Kidney (tissue), 13 donors: ENCODE measurements at regions not wholly inside any gene's neighbourhood (a gene's known extent, or its start where the extent isn't known, plus 50 kb on each side); places are given as distances from the start of the nearest gene placed in this dataset.

Experiments used
- DNase-seq, 5 donors: peaks; one replicate each; pipeline ENCODE4 v3.0.0-alpha.2; 2013 to 2020
- FAIRE-seq: peaks from 2 replicates; lab custom pipeline; 2012; peaks lifted over from hg19 to GRCh38; lab: Jason Lieb, UNC
- H3K27ac ChIP-seq, 2 donors: one replicate each; pipeline ENCODE4 v1.7.0; 2013; ENCODE audit warnings: low read depth in 2 of 2, low read length in 2 of 2, inconsistent platforms in 1 of 2
- H3K27me3 ChIP-seq: one replicate; pipeline ENCODE4 v1.7.1; 2013; ENCODE audit warnings: low read length, inconsistent platforms; ENCODE audit not compliant: control insufficient read depth, insufficient read depth
- H3K36me3 ChIP-seq, 3 donors: one replicate each; pipeline versions ENCODE4 v1.7.0 to v1.7.1; 2013; ENCODE audit warnings: low read length in 3 of 3, control low read depth in 1 of 3, inconsistent platforms in 1 of 3; ENCODE audit not compliant: insufficient read depth in 3 of 3, control insufficient read depth in 2 of 3
- H3K4me1 ChIP-seq, 3 donors: one replicate each; pipeline versions ENCODE4 v1.7.0 to v1.7.1; 2013; ENCODE audit warnings: low read length in 3 of 3, inconsistent platforms in 1 of 3, low read depth in 1 of 3; ENCODE audit not compliant: control insufficient read depth in 2 of 3, insufficient read depth in 2 of 3
- H3K4me3 ChIP-seq, 3 donors: one replicate each; pipeline versions ENCODE4 v1.7.0 to v1.8.1; 2013; ENCODE audit warnings: low read length in 3 of 3, control low read depth in 1 of 3, inconsistent platforms in 1 of 3
- H3K9ac ChIP-seq, 3 donors: one replicate each; pipeline versions ENCODE4 v1.7.0 to v1.7.1; 2013; ENCODE audit warnings: low read length in 3 of 3, control low read depth in 1 of 3, inconsistent platforms in 1 of 3
- H3K9me3 ChIP-seq, 3 donors: one replicate each; pipeline versions ENCODE4 v1.7.0 to v1.7.1; 2013; ENCODE audit warnings: low read length in 3 of 3, control low read depth in 1 of 3, inconsistent platforms in 1 of 3; ENCODE audit not compliant: control insufficient read depth in 2 of 3, insufficient read depth in 1 of 3
- CTCF ChIP-seq: IDR thresholded peaks from 3 replicates; pipeline ENCODE4 v1.5.1; 2012; ENCODE audit warnings: mild to moderate bottlenecking, moderate library complexity, borderline replicate concordance; ENCODE audit not compliant: insufficient read depth; ENCODE audit errors: extremely low read depth
- intact Hi-C: fragments of 100-400 bp; cut with DNase I; formaldehyde crosslinking; loops from one replicate; pipeline ENCODE4 v1.11.1; 2022
- donor health status: control.
- donor health status: control.
- donor health status: control.
- donor health status: control.
- donor health status: control.
- donor health status: DM: yes; HTN: yes; CAD: no.
- donor health status: Normal renal cell carcinoma (clear cell type).

- intact Hi-C loops, result no loop called here
- Histone ChIP-seq H3K27ac (no peak overlapping the region), H3K4me1 (no peaks in the 10 kb centered on the region), H3K36me3 (no peaks in the 10 kb centered on the region), H3K4me3 (no peak overlapping the region), H3K9me3 (peaks cover 0 to 16% (median 0%) of the 10 kb centered on the region in 3 donors), H3K27me3 (no peaks in the 10 kb centered on the region), H3K9ac (no peak overlapping the region)
- TF ChIP-seq CTCF, result no peak
- DNase-seq (no peak), FAIRE-seq (no peak)
Observed at GRCh38 chr1:214120191-214120590, 132.4 kb downstream of the PROX1 start.

DNA sequence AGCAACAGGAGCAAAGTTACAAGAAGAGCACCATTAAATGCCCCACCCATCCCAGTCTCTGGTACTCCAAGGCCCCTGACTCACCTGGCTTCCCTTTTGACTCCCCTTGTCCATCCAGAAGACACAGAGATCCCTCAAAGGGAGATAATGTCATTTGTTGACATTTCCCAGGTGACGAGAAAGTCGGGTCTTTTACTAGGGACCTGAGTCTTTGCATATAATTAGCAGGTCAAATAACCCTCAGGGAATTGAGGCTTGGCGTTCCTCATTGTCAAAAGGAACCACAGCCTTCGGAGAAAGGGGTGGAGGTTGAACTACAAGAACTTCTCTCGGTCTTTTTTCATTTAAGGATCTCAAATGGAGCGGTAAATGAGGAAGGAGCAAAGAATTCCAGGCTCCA is 133.2 kb downstream of the PROX1 start:
- H3K4me1 ChIP-seq, result no peaks in the 10 kb centered on the region
- FAIRE-seq (no peak), DNase-seq (no peak)
- TF ChIP-seq CTCF, result no peak
- no peak overlapping the region for H3K4me3 ChIP-seq
- H3K9ac ChIP-seq, result no peak overlapping the region
- no peak overlapping the region for H3K27ac ChIP-seq
- H3K36me3 ChIP-seq, result no peaks in the 10 kb centered on the region
- H3K27me3 ChIP-seq, result no peaks in the 10 kb centered on the region
- H3K9me3 ChIP-seq, result peaks cover 0 to 16% (median 0%) of the 10 kb centered on the region in 3 donors
- intact Hi-C loops, result no loop called here

- DNase-seq, result no peak
- no peak overlapping the region for H3K27ac ChIP-seq
- TF ChIP-seq CTCF, result no peak
- H3K9me3 ChIP-seq, result peaks cover 0 to 14% (median 0%) of the 10 kb centered on the region in 3 donors
- intact Hi-C loops, result no loop called here
- H3K4me1 ChIP-seq, result no peaks in the 10 kb centered on the region
- no peak overlapping the region for H3K4me3 ChIP-seq
- no peak for FAIRE-seq
- H3K27me3 ChIP-seq, result no peaks in the 10 kb centered on the region
- H3K36me3 ChIP-seq, result no peaks in the 10 kb centered on the region
- H3K9ac ChIP-seq, result no peak overlapping the region
Observed at GRCh38 chr1:214122110-214122509, 134.3 kb downstream of the PROX1 start.
